ENCODE measurements at regions not wholly inside any gene's neighbourhood (a gene's known extent, or its start where the extent isn't known, plus 50 kb on each side); places are given as distances from the start of the nearest gene placed in this dataset.

DNA sequence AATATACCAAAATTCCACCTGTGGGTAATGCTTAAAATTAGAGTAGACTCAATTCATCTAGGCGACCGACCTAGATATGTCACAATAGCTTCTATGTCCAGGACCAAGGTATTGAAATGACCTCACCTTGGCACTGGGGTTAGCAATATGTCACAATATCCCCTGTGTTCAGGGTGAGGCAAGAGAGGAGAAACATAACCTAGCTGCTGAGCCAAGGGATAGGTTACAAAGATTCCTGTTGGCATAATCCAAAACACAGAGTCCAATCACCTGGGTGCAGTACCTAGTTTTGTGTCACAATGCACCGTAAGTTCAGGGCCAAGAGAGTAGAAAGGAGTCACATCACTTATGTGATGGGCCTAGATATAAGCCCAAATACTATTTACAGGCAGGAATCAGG, 957.5 kb upstream of the TSPY4 start (continued):
- TF ChIP-seq, protein P1, sequence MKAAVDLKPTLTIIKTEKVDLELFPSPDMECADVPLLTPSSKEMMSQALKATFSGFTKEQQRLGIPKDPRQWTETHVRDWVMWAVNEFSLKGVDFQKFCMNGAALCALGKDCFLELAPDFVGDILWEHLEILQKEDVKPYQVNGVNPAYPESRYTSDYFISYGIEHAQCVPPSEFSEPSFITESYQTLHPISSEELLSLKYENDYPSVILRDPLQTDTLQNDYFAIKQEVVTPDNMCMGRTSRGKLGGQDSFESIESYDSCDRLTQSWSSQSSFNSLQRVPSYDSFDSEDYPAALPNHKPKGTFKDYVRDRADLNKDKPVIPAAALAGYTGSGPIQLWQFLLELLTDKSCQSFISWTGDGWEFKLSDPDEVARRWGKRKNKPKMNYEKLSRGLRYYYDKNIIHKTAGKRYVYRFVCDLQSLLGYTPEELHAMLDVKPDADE (IDR thresholded peaks at IDR 0.05) = no peak
- no peak for TF ChIP-seq STAT1 (IDR thresholded peaks at IDR 0.05; ENCODE audit: unreplicated experiment)

DNA sequence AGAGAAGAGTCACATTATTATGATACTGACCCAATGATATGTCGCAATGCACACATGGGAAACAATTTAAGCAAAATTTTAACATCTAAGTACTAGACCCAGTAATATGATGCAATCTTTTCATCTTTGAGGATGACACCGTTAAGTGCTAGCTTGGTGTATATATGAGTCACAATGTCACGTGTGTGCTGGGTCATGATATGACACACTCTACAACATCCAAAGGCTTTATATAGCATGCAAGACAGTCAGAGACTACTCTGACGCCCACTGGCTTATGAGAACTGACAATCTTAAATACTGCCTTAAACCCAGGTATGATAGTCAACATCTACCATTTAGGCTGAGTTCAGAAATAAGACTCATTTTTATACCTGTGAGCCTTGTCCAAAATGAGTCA, 955.8 kb upstream of the TSPY4 start:
- Mint-ChIP-seq H3K9me3 (peaks cover 40% of the 10 kb centered on the region), H3K27me3 (ENCODE audit: insufficient read depth, low read depth, poor library complexity) (no peaks in the 10 kb centered on the region), H3K36me3 (ENCODE audit: low read depth) (no peaks in the 10 kb centered on the region), H3K27ac (no peak overlapping the region), H3K4me1 (no peaks in the 10 kb centered on the region), H3K4me3 (no peak overlapping the region)
- Histone ChIP-seq H3K36me3 (ENCODE audit: insufficient read depth) (no peaks in the 10 kb centered on the region), H3K4me3 (no peak overlapping the region), H3K27me3 (ENCODE audit: insufficient read depth) (no peaks in the 10 kb centered on the region), H3K4me2 (no peak overlapping the region), H3K9me2 (ENCODE audit: insufficient read depth) (no peaks in the 10 kb centered on the region), H3K27ac (ENCODE audit: low read depth) (no peak overlapping the region), H3F3A (replicated peaks; ENCODE audit: low read depth) (no peaks in the 10 kb centered on the region), H3K4me1 (ENCODE audit: insufficient read depth) (no peaks in the 10 kb centered on the region), H2AFZ (no peak overlapping the region), H4K20me1 (replicated peaks; ENCODE audit: insufficient read depth) (no peaks in the 10 kb centered on the region), H3K79me2 (replicated peaks; ENCODE audit: insufficient read depth) (no peaks in the 10 kb centered on the region)
- DNase-seq (ENCODE audit: low spot score) = no peak
- ATAC-seq = no peak
- TF ChIP-seq ZNF114 (CRISPR knock-in tag; IDR thresholded peaks at IDR 0.05) (no peak), EZH2phosphoT487 (IDR thresholded peaks at IDR 0.05; ENCODE audit: unreplicated experiment) (no peak), NANOG (IDR thresholded peaks at IDR 0.05; ENCODE audit: borderline replicate concordance) (no peak), JUNB (IDR thresholded peaks at IDR 0.05; ENCODE audit: unreplicated experiment) (no peak), ZNF331 (CRISPR knock-in tag; IDR thresholded peaks at IDR 0.05; ENCODE audit: low read depth) (no peak), CREB1 (CRISPR knock-in tag; IDR thresholded peaks at IDR 0.05; ENCODE audit: low read depth) (no peak), STAT1 (IDR thresholded peaks at IDR 0.05; ENCODE audit: unreplicated experiment) (no peak), POLR2AphosphoS5 (IDR thresholded peaks at IDR 0.05; ENCODE audit: low read depth) (no peak)
- TF ChIP-seq, protein P2, sequence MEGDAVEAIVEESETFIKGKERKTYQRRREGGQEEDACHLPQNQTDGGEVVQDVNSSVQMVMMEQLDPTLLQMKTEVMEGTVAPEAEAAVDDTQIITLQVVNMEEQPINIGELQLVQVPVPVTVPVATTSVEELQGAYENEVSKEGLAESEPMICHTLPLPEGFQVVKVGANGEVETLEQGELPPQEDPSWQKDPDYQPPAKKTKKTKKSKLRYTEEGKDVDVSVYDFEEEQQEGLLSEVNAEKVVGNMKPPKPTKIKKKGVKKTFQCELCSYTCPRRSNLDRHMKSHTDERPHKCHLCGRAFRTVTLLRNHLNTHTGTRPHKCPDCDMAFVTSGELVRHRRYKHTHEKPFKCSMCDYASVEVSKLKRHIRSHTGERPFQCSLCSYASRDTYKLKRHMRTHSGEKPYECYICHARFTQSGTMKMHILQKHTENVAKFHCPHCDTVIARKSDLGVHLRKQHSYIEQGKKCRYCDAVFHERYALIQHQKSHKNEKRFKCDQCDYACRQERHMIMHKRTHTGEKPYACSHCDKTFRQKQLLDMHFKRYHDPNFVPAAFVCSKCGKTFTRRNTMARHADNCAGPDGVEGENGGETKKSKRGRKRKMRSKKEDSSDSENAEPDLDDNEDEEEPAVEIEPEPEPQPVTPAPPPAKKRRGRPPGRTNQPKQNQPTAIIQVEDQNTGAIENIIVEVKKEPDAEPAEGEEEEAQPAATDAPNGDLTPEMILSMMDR (conservative IDR thresholded peaks at IDR 0.05; ENCODE audit: low read depth in 2 of 2) = no peak
- TF ChIP-seq, protein P3, sequence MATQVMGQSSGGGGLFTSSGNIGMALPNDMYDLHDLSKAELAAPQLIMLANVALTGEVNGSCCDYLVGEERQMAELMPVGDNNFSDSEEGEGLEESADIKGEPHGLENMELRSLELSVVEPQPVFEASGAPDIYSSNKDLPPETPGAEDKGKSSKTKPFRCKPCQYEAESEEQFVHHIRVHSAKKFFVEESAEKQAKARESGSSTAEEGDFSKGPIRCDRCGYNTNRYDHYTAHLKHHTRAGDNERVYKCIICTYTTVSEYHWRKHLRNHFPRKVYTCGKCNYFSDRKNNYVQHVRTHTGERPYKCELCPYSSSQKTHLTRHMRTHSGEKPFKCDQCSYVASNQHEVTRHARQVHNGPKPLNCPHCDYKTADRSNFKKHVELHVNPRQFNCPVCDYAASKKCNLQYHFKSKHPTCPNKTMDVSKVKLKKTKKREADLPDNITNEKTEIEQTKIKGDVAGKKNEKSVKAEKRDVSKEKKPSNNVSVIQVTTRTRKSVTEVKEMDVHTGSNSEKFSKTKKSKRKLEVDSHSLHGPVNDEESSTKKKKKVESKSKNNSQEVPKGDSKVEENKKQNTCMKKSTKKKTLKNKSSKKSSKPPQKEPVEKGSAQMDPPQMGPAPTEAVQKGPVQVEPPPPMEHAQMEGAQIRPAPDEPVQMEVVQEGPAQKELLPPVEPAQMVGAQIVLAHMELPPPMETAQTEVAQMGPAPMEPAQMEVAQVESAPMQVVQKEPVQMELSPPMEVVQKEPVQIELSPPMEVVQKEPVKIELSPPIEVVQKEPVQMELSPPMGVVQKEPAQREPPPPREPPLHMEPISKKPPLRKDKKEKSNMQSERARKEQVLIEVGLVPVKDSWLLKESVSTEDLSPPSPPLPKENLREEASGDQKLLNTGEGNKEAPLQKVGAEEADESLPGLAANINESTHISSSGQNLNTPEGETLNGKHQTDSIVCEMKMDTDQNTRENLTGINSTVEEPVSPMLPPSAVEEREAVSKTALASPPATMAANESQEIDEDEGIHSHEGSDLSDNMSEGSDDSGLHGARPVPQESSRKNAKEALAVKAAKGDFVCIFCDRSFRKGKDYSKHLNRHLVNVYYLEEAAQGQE (IDR thresholded peaks at IDR 0.05; ENCODE audit: unreplicated experiment) = no peak
- TF ChIP-seq, protein P1 (IDR thresholded peaks at IDR 0.05) = no peak
- TF ChIP-seq, protein P4, sequence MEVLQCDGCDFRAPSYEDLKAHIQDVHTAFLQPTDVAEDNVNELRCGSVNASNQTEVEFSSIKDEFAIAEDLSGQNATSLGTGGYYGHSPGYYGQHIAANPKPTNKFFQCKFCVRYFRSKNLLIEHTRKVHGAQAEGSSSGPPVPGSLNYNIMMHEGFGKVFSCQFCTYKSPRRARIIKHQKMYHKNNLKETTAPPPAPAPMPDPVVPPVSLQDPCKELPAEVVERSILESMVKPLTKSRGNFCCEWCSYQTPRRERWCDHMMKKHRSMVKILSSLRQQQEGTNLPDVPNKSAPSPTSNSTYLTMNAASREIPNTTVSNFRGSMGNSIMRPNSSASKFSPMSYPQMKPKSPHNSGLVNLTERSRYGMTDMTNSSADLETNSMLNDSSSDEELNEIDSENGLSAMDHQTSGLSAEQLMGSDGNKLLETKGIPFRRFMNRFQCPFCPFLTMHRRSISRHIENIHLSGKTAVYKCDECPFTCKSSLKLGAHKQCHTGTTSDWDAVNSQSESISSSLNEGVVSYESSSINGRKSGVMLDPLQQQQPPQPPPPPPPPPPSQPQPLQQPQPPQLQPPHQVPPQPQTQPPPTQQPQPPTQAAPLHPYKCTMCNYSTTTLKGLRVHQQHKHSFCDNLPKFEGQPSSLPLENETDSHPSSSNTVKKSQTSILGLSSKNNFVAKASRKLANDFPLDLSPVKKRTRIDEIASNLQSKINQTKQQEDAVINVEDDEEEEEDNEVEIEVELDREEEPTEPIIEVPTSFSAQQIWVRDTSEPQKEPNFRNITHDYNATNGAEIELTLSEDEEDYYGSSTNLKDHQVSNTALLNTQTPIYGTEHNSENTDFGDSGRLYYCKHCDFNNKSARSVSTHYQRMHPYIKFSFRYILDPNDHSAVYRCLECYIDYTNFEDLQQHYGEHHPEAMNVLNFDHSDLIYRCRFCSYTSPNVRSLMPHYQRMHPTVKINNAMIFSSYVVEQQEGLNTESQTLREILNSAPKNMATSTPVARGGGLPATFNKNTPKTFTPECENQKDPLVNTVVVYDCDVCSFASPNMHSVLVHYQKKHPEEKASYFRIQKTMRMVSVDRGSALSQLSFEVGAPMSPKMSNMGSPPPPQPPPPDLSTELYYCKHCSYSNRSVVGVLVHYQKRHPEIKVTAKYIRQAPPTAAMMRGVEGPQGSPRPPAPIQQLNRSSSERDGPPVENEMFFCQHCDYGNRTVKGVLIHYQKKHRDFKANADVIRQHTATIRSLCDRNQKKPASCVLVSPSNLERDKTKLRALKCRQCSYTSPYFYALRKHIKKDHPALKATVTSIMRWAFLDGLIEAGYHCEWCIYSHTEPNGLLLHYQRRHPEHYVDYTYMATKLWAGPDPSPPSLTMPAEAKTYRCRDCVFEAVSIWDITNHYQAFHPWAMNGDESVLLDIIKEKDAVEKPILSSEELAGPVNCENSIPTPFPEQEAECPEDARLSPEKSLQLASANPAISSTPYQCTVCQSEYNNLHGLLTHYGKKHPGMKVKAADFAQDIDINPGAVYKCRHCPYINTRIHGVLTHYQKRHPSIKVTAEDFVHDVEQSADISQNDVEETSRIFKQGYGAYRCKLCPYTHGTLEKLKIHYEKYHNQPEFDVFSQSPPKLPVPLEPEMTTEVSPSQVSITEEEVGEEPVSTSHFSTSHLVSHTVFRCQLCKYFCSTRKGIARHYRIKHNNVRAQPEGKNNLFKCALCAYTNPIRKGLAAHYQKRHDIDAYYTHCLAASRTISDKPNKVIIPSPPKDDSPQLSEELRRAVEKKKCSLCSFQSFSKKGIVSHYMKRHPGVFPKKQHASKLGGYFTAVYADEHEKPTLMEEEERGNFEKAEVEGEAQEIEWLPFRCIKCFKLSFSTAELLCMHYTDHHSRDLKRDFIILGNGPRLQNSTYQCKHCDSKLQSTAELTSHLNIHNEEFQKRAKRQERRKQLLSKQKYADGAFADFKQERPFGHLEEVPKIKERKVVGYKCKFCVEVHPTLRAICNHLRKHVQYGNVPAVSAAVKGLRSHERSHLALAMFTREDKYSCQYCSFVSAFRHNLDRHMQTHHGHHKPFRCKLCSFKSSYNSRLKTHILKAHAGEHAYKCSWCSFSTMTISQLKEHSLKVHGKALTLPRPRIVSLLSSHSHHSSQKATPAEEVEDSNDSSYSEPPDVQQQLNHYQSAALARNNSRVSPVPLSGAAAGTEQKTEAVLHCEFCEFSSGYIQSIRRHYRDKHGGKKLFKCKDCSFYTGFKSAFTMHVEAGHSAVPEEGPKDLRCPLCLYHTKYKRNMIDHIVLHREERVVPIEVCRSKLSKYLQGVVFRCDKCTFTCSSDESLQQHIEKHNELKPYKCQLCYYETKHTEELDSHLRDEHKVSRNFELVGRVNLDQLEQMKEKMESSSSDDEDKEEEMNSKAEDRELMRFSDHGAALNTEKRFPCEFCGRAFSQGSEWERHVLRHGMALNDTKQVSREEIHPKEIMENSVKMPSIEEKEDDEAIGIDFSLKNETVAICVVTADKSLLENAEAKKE (CRISPR knock-in tag; IDR thresholded peaks at IDR 0.05) = no peak
